SK-N-SH (cell line): ENCODE measurements at regions not wholly inside any gene's neighbourhood (a gene's known extent, or its start where the extent isn't known, plus 50 kb on each side); places are given as distances from the start of the nearest gene placed in this dataset.

Source experiments
- FOXJ3 ChIP-seq: sonication (generic); formaldehyde crosslinking; IDR thresholded peaks from 2 replicates; pipeline ENCODE4 v1.5.1; 2020; ENCODE audit warnings: mild to moderate bottlenecking, missing genetic modification reagents
- TCF12 ChIP-seq: IDR thresholded peaks from 2 replicates; pipeline ENCODE4 v1.4.0; 2012
- YY1 ChIP-seq: IDR thresholded peaks from 2 replicates; pipeline ENCODE4 v1.4.0; 2012; ENCODE audit warnings: low read depth, mild to moderate bottlenecking
- small RNA-seq, 7 experiments: library from RNA; depleted of rRNA; stranded (forward); fragments of <200 nt; gene quantifications; one replicate each; pipeline ENCODE3, GENCODE V24; 2012

- TF ChIP-seq YY1 = no peak
- TF ChIP-seq FOXJ3 (CRISPR knock-in tag) = no peak
- TF ChIP-seq TCF12 = no peak
Observed at GRCh38 chr18:55641486-55641885, 53.5 kb upstream of the TCF4 start (continued).

Small RNA genes in the stretch of these regions (small RNA-seq; reads per million reads assigned to genes)
- gene RF00045 = 0 to 0.11 (median 0) reads per million in 7 experiments
